A549 (cell line): ENCODE measurements at regions not wholly inside any gene's neighbourhood (a gene's known extent, or its start where the extent isn't known, plus 50 kb on each side); places are given as distances from the start of the nearest gene placed in this dataset.

Experiments used
- CHD4 ChIP-seq: fragments of 200-600 bp; sonication (generic); IDR thresholded peaks from 2 replicates; pipeline ENCODE4 v1.6.1; 2016; ENCODE audit warnings: antibody characterized with exemption, mild to moderate bottlenecking, borderline replicate concordance
- HMGXB4 ChIP-seq: fragments of 250-450 bp; sonication (Bioruptor Pico); IDR thresholded peaks from 2 replicates; pipeline ENCODE4 v1.5.0; 2021; ENCODE audit warnings: mild to moderate bottlenecking, moderate library complexity, borderline replicate concordance
- JUN ChIP-seq, 2 experiments: fragments of >200 bp; sonication (Bioruptor Twin); formaldehyde crosslinking; IDR thresholded peaks; 2 replicates in 1 of 2; 3 replicates in 1 of 2; pipeline ENCODE4 v1.6.1; 2016 to 2017
- REST ChIP-seq: fragments of 200-600 bp; sonication (generic); IDR thresholded peaks from 2 replicates; pipeline ENCODE4 v1.6.1; 2016; ENCODE audit warnings: antibody characterized with exemption, mild to moderate bottlenecking, moderate library complexity
- RNF2 ChIP-seq: fragments of 200-600 bp; sonication (generic); IDR thresholded peaks from 2 replicates; pipeline ENCODE4 v1.6.1; 2016; ENCODE audit warnings: low read depth, mild to moderate bottlenecking, antibody characterized with exemption, moderate library complexity, borderline replicate concordance
- TF ChIP-seq, protein P1 (sequence below): fragments of >200 bp; sonication (Bioruptor Twin); formaldehyde crosslinking; IDR thresholded peaks from 3 replicates; pipeline ENCODE4 v1.5.1; 2016

- TF ChIP-seq REST, result no peak
- TF ChIP-seq, protein P1, sequence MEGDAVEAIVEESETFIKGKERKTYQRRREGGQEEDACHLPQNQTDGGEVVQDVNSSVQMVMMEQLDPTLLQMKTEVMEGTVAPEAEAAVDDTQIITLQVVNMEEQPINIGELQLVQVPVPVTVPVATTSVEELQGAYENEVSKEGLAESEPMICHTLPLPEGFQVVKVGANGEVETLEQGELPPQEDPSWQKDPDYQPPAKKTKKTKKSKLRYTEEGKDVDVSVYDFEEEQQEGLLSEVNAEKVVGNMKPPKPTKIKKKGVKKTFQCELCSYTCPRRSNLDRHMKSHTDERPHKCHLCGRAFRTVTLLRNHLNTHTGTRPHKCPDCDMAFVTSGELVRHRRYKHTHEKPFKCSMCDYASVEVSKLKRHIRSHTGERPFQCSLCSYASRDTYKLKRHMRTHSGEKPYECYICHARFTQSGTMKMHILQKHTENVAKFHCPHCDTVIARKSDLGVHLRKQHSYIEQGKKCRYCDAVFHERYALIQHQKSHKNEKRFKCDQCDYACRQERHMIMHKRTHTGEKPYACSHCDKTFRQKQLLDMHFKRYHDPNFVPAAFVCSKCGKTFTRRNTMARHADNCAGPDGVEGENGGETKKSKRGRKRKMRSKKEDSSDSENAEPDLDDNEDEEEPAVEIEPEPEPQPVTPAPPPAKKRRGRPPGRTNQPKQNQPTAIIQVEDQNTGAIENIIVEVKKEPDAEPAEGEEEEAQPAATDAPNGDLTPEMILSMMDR, result no peak
- TF ChIP-seq JUN (IDR thresholded peaks at IDR 0.05), result no peak
- TF ChIP-seq HMGXB4 (CRISPR knock-in tag), result no peak
- no peak for TF ChIP-seq RNF2
- no peak for TF ChIP-seq CHD4
Measured at GRCh38 chr10:57791546-57791945, 476.1 kb downstream of the IPMK start.
